WTC11 (cell line): ENCODE measurements at regions not wholly inside any gene's neighbourhood (a gene's known extent, or its start where the extent isn't known, plus 50 kb on each side); places are given as distances from the start of the nearest gene placed in this dataset.

Experiments
- ATAC-seq: fragments of 200-7000 bp; cut with Tn5 transposase; 2 replicates; pipeline ENCODE4 v1.10.0; 2021; ENCODE audit warnings: mild to moderate bottlenecking, moderate library complexity
- CTCF ChIA-PET: fragments of 300-600 bp; sonication (Branson Sonifier 250); formaldehyde crosslinking; loops from one replicate; lab custom pipeline; 2021; ENCODE audit warnings: antibody characterized with exemption; lab: Charles Lee
- POLR2A ChIA-PET: fragments of 350-600 bp; sonication (Branson Sonifier 250); formaldehyde crosslinking; loops from one replicate; lab custom pipeline; 2021; ENCODE audit warnings: antibody characterized with exemption; lab: Charles Lee
- DNase-seq: peaks from one replicate; pipeline ENCODE4 v3.0.0; 2021; ENCODE audit warnings: low spot score
- H3K27ac Mint-ChIP-seq: 2 replicates; pipeline ENCODE4 v1.8.0; 2021; ENCODE audit warnings: mixed read lengths
- H3K27me3 Mint-ChIP-seq: 2 replicates; pipeline ENCODE4 v1.8.0; 2021; ENCODE audit warnings: low read depth, mild to moderate bottlenecking, moderate library complexity, mixed read lengths
- H3K36me3 Mint-ChIP-seq: 2 replicates; pipeline ENCODE4 v1.8.0; 2021; ENCODE audit warnings: mixed read lengths
- H3K4me1 Mint-ChIP-seq: 2 replicates; pipeline ENCODE4 v1.8.0; 2022; ENCODE audit warnings: mixed read lengths
- H3K4me3 Mint-ChIP-seq: 2 replicates; pipeline ENCODE4 v1.8.0; 2021; ENCODE audit warnings: mild to moderate bottlenecking, moderate library complexity, mixed read lengths
- H3K9me3 Mint-ChIP-seq: 2 replicates; pipeline ENCODE4 v1.8.0; 2021; ENCODE audit warnings: mixed read lengths
- CREB1 ChIP-seq: sonication (generic); formaldehyde crosslinking; IDR thresholded peaks from 2 replicates; pipeline ENCODE4 v1.8.0; 2023; ENCODE audit warnings: mild to moderate bottlenecking, missing genetic modification reagents
- CREM ChIP-seq: sonication (generic); formaldehyde crosslinking; IDR thresholded peaks from 2 replicates; pipeline ENCODE4 v1.8.1; 2022; ENCODE audit warnings: mild to moderate bottlenecking, missing genetic modification reagents, moderate library complexity
- E2F1 ChIP-seq: sonication (generic); formaldehyde crosslinking; IDR thresholded peaks from 2 replicates; pipeline ENCODE4 v1.8.0; 2022; ENCODE audit warnings: mild to moderate bottlenecking, missing genetic modification reagents
- ELF4 ChIP-seq: sonication (generic); formaldehyde crosslinking; IDR thresholded peaks from 2 replicates; pipeline ENCODE4 v1.8.1; 2022; ENCODE audit warnings: low read depth, mild to moderate bottlenecking, moderate library complexity, missing genetic modification reagents
- ESRRA ChIP-seq: sonication (generic); formaldehyde crosslinking; IDR thresholded peaks from 2 replicates; pipeline ENCODE4 v1.8.1; 2022; ENCODE audit warnings: mild to moderate bottlenecking, missing genetic modification reagents, borderline replicate concordance
- FOXK1 ChIP-seq: sonication (generic); formaldehyde crosslinking; IDR thresholded peaks from 2 replicates; pipeline ENCODE4 v1.8.0; 2022; ENCODE audit warnings: mild to moderate bottlenecking, moderate library complexity, missing genetic modification reagents
- GTF2I ChIP-seq: fragments of 250-450 bp; sonication (Bioruptor Pico); conservative IDR thresholded peaks from 2 replicates; pipeline ENCODE4 v1.4.0; 2021; ENCODE audit warnings: mild to moderate bottlenecking
- HMGA2 ChIP-seq: fragments of 250-450 bp; sonication (Bioruptor Pico); IDR thresholded peaks from 2 replicates; pipeline ENCODE4 v1.4.0; 2021; ENCODE audit warnings: mild to moderate bottlenecking, moderate library complexity
- HMGXB4 ChIP-seq: sonication (generic); formaldehyde crosslinking; IDR thresholded peaks from 2 replicates; pipeline ENCODE4 v1.8.1; 2023; ENCODE audit warnings: mild to moderate bottlenecking, moderate library complexity, missing genetic modification reagents
- JAZF1 ChIP-seq: fragments of 250-450 bp; sonication (Bioruptor Pico); IDR thresholded peaks from 2 replicates; pipeline ENCODE4 v1.9.0; 2021; ENCODE audit warnings: moderate library complexity, mild to moderate bottlenecking, inconsistent platforms
- KAT7 ChIP-seq: sonication (generic); formaldehyde crosslinking; IDR thresholded peaks from 2 replicates; pipeline ENCODE4 v1.8.1; 2023; ENCODE audit warnings: missing genetic modification reagents, mild to moderate bottlenecking, borderline replicate concordance
- PRDM15 ChIP-seq: sonication (generic); formaldehyde crosslinking; IDR thresholded peaks from 2 replicates; pipeline ENCODE4 v1.8.0; 2022; ENCODE audit warnings: missing genetic modification reagents
- RELA ChIP-seq: sonication (generic); formaldehyde crosslinking; IDR thresholded peaks from 2 replicates; pipeline ENCODE4 v1.8.1; 2022; ENCODE audit warnings: missing genetic modification reagents, mild to moderate bottlenecking, borderline replicate concordance
- TEAD4 ChIP-seq: sonication (generic); formaldehyde crosslinking; IDR thresholded peaks from 2 replicates; pipeline ENCODE4 v1.8.0; 2022; ENCODE audit warnings: mild to moderate bottlenecking, missing genetic modification reagents
- ZBTB43 ChIP-seq: sonication (generic); formaldehyde crosslinking; IDR thresholded peaks from 2 replicates; pipeline ENCODE4 v1.8.1; 2023; ENCODE audit warnings: mild to moderate bottlenecking, missing genetic modification reagents
- ZMAT4 ChIP-seq: fragments of 250-450 bp; sonication (Bioruptor Pico); IDR thresholded peaks from 2 replicates; pipeline ENCODE4 v1.9.0; 2021; ENCODE audit warnings: mild to moderate bottlenecking
- ZNF281 ChIP-seq: sonication (generic); formaldehyde crosslinking; IDR thresholded peaks from 2 replicates; pipeline ENCODE4 v1.8.0; 2023; ENCODE audit warnings: mild to moderate bottlenecking, missing genetic modification reagents
- ZNF317 ChIP-seq: sonication (generic); formaldehyde crosslinking; IDR thresholded peaks from 2 replicates; pipeline ENCODE4 v1.8.1; 2023; ENCODE audit warnings: low read depth, mild to moderate bottlenecking, moderate library complexity, missing genetic modification reagents, borderline replicate concordance
- ZNF671 ChIP-seq: fragments of 250-450 bp; sonication (Bioruptor Pico); IDR thresholded peaks from 2 replicates; pipeline ENCODE4 v1.8.0; 2021; ENCODE audit warnings: mild to moderate bottlenecking
- TF ChIP-seq, protein P1 (sequence below): sonication (generic); formaldehyde crosslinking; conservative IDR thresholded peaks from 2 replicates; pipeline ENCODE4 v1.8.1; 2022; ENCODE audit warnings: mild to moderate bottlenecking, missing genetic modification reagents

GRCh38 chrX:75986976-75987375 lies 185.9 kb upstream of the PBDC1 start:
- no peaks in the 10 kb centered on the region for H3K9me3 Mint-ChIP-seq
- no peak overlapping the region for H3K27ac Mint-ChIP-seq
- TF ChIP-seq FOXK1 = no peak
- TF ChIP-seq ZNF671 (CRISPR knock-in tag) = no peak
- no peak for TF ChIP-seq KAT7 (CRISPR knock-in tag)
- TF ChIP-seq PRDM15 (CRISPR knock-in tag) = no peak
- no peak for TF ChIP-seq ZNF281 (CRISPR knock-in tag)
- TF ChIP-seq, protein P1, sequence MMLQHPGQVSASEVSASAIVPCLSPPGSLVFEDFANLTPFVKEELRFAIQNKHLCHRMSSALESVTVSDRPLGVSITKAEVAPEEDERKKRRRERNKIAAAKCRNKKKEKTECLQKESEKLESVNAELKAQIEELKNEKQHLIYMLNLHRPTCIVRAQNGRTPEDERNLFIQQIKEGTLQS (CRISPR knock-in tag) = no peak
- no peak for TF ChIP-seq CREB1 (CRISPR knock-in tag)
- TF ChIP-seq TEAD4 (CRISPR knock-in tag) = no peak
- TF ChIP-seq E2F1 (CRISPR knock-in tag) = no peak
- TF ChIP-seq ZBTB43 (CRISPR knock-in tag) = no peak
- TF ChIP-seq GTF2I (CRISPR knock-in tag) = no peak
- TF ChIP-seq ESRRA = no peak
- TF ChIP-seq HMGA2 (CRISPR knock-in tag) = no peak
- no peak for TF ChIP-seq JAZF1
- TF ChIP-seq ELF4 (CRISPR knock-in tag) = no peak
- TF ChIP-seq RELA (CRISPR knock-in tag) = no peak
- TF ChIP-seq CREM (CRISPR knock-in tag) = no peak
- no peak for TF ChIP-seq HMGXB4 (CRISPR knock-in tag)
- TF ChIP-seq ZMAT4 (CRISPR knock-in tag) = no peak
- TF ChIP-seq ZNF317 (CRISPR knock-in tag) = no peak

More at GRCh38 chrX:75986976-75987375, 185.9 kb upstream of the PBDC1 start:
- POLR2A ChIA-PET = no interaction called here
- DNase-seq (no peak), ATAC-seq (no peak)
- H3K4me1 Mint-ChIP-seq = no peaks in the 10 kb centered on the region
- peaks cover 3% of the 10 kb centered on the region; the same call in 1 of the 2 replicates for H3K27me3 Mint-ChIP-seq
- no peak overlapping the region for H3K4me3 Mint-ChIP-seq
- CTCF ChIA-PET = no interaction called here
- H3K36me3 Mint-ChIP-seq = no peaks in the 10 kb centered on the region
